Neural cell (in vitro differentiated cells): ENCODE measurements at regions not wholly inside any gene's neighbourhood (a gene's known extent, or its start where the extent isn't known, plus 50 kb on each side); places are given as distances from the start of the nearest gene placed in this dataset.

Experiments used
- H2AFZ ChIP-seq: fragments of 200-600, 300-800 bp; sonication (generic), shearing (Covaris generic); 2 replicates; pipeline ENCODE4 v1.6.0; 2014; ENCODE audit warnings: low read depth, mild to moderate bottlenecking, antibody characterized with exemption, low read length, moderate library complexity
- H3F3A ChIP-seq: fragments of 200-600 bp; shearing (Covaris generic); 2 replicates; pipeline ENCODE4 v1.6.1; 2016; ENCODE audit warnings: mild to moderate bottlenecking, moderate library complexity, mixed read lengths, antibody characterized with exemption, low read length; ENCODE audit not compliant: insufficient read depth, poor library complexity, severe bottlenecking
- H3K27ac ChIP-seq: fragments of 200-600, 300-800 bp; sonication (generic), shearing (Covaris generic); 2 replicates; pipeline ENCODE4 v1.5.1; 2014; ENCODE audit warnings: mild to moderate bottlenecking, low read length, moderate library complexity
- H3K27me3 ChIP-seq: fragments of 300-800, 200-600 bp; sonication (generic), shearing (Covaris generic); 2 replicates; pipeline ENCODE4 v1.6.0; 2014; ENCODE audit warnings: mild to moderate bottlenecking, low read depth, low read length, moderate library complexity; ENCODE audit not compliant: insufficient read depth
- H3K36me3 ChIP-seq: fragments of 300-800, 200-600 bp; sonication (generic), shearing (Covaris generic); 2 replicates; pipeline ENCODE4 v1.5.1; 2014; ENCODE audit warnings: mild to moderate bottlenecking, antibody characterized with exemption, low read length, moderate library complexity; ENCODE audit not compliant: insufficient read depth
- H3K4me2 ChIP-seq: fragments of 300-800, 200-600 bp; sonication (generic), shearing (Covaris generic); 2 replicates; pipeline ENCODE4 v1.6.0; 2014; ENCODE audit warnings: mild to moderate bottlenecking, low read length
- H3K4me3 ChIP-seq: fragments of 300-800, 200-600 bp; sonication (generic), shearing (Covaris generic); 2 replicates; pipeline ENCODE4 v1.5.1; 2014; ENCODE audit warnings: mild to moderate bottlenecking, low read length, moderate library complexity
- H3K79me2 ChIP-seq: fragments of 200-600 bp; shearing (Covaris generic); replicated peaks from 2 replicates; pipeline ENCODE4 v1.6.0; 2014; ENCODE audit warnings: mild to moderate bottlenecking, low read length, moderate library complexity; ENCODE audit not compliant: insufficient read depth
- H3K9ac ChIP-seq: fragments of 300-800, 200-600 bp; sonication (generic), shearing (Covaris generic); 2 replicates; pipeline ENCODE4 v1.6.1; 2016; ENCODE audit warnings: mild to moderate bottlenecking, low read length, mixed read lengths
- H3K9me2 ChIP-seq: fragments of 200-600 bp; shearing (Covaris generic); 2 replicates; pipeline ENCODE4 v1.6.1; 2016; ENCODE audit warnings: mild to moderate bottlenecking, low read length, mixed read lengths; ENCODE audit not compliant: insufficient read depth
- H3K9me3 ChIP-seq: fragments of 200-600, 300-800 bp; sonication (generic), shearing (Covaris generic); 2 replicates; pipeline ENCODE4 v1.6.1; 2016; ENCODE audit warnings: mild to moderate bottlenecking, mixed run types, low read length, moderate library complexity, mixed read lengths
- H4K20me1 ChIP-seq: fragments of 200-600 bp; shearing (Covaris generic); 2 replicates; pipeline ENCODE4 v1.6.1; 2016; ENCODE audit warnings: mild to moderate bottlenecking, mixed run types; ENCODE audit not compliant: insufficient read depth
- CTCF ChIP-seq: fragments of 450-650 bp; IDR thresholded peaks from 2 replicates; pipeline ENCODE4 v1.5.1; 2014; ENCODE audit warnings: antibody characterized with exemption, mild to moderate bottlenecking, moderate library complexity; ENCODE audit not compliant: poor library complexity, severe bottlenecking
- EP300 ChIP-seq: fragments of 450-650 bp; conservative IDR thresholded peaks from 2 replicates; pipeline ENCODE4 v1.6.1; 2014; ENCODE audit warnings: antibody characterized with exemption, mild to moderate bottlenecking, moderate library complexity; ENCODE audit not compliant: poor library complexity, severe bottlenecking
- EZH2 ChIP-seq: fragments of 200-600, 300-800 bp; shearing (Covaris generic), sonication (generic); IDR thresholded peaks from 2 replicates; pipeline ENCODE4 v1.6.1; 2014; ENCODE audit warnings: antibody characterized with exemption, low read length, borderline replicate concordance, mild to moderate bottlenecking; ENCODE audit not compliant: insufficient read depth, poor library complexity, severe bottlenecking
- MXI1 ChIP-seq: fragments of 450-650 bp; conservative IDR thresholded peaks from 2 replicates; pipeline ENCODE4 v1.6.1; 2014; ENCODE audit warnings: antibody characterized with exemption, mild to moderate bottlenecking; ENCODE audit not compliant: poor library complexity, severe bottlenecking
- POLR2AphosphoS5 ChIP-seq: IDR thresholded peaks from 2 replicates; pipeline ENCODE4 v1.6.1; 2012
- RAD21 ChIP-seq: fragments of 450-650 bp; conservative IDR thresholded peaks from 2 replicates; pipeline ENCODE4 v1.6.1; 2014; ENCODE audit warnings: antibody characterized with exemption, mild to moderate bottlenecking, moderate library complexity
- REST ChIP-seq: IDR thresholded peaks from 2 replicates; pipeline ENCODE4 v1.6.1; 2012; ENCODE audit warnings: borderline replicate concordance
- SMC3 ChIP-seq: fragments of 450-650 bp; conservative IDR thresholded peaks from 2 replicates; pipeline ENCODE4 v1.6.1; 2014; ENCODE audit warnings: antibody characterized with exemption, mild to moderate bottlenecking, moderate library complexity; ENCODE audit not compliant: poor library complexity
- TAF1 ChIP-seq: IDR thresholded peaks from 2 replicates; pipeline ENCODE4 v1.6.1; 2012; ENCODE audit warnings: low read depth

DNA sequence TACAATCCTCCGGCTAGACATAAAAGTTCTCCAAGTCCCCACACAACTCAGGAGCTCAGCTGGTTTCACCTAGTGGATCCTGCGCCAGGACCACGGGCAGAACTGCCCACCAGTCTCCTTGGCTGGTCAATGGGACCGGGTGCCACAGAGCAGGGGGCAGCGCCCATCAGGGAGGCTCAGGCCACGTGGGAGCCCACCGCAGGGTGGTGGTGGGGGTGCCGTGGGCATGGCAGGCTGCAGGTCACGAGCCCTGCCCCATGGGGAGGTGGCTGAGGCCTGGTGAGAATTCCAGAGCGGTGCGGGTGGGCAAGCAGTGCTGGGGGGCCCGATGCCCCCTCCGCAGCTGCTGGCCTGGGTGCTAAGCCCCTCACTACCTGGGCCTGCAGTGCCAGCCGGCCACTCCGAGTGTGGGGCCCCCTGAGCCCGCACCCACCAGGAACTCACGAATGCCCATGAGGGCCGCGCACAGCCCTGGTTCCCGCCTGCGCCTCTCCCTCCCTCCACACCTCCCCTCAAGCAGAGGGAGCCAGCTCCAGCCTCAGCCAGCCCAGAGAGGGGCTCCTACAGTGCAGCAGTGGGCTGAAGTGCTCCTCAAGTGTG, 1091.9 kb upstream of the TENM4 start:
- Histone ChIP-seq H3K4me3 (no peak overlapping the region), H3K9me2 (no peaks in the 10 kb centered on the region), H3K4me2 (no peak overlapping the region), H3K79me2 (no peaks in the 10 kb centered on the region), H3K27me3 (no peaks in the 10 kb centered on the region), H3K36me3 (no peaks in the 10 kb centered on the region), H4K20me1 (no peaks in the 10 kb centered on the region), H3F3A (no peaks in the 10 kb centered on the region), H3K9ac (no peak overlapping the region), H3K9me3 (no peaks in the 10 kb centered on the region), H2AFZ (no peak overlapping the region), H3K27ac (no peak overlapping the region)
- TF ChIP-seq EZH2 (no peak), SMC3 (no peak)

- H3K9me2 ChIP-seq, result no peaks in the 10 kb centered on the region
- H3K9me3 ChIP-seq, result no peaks in the 10 kb centered on the region
- no peak overlapping the region for H3K27ac ChIP-seq
- H3K9ac ChIP-seq, result no peak overlapping the region
- H3F3A ChIP-seq, result no peaks in the 10 kb centered on the region
- H3K36me3 ChIP-seq, result no peaks in the 10 kb centered on the region
- no peaks in the 10 kb centered on the region for H4K20me1 ChIP-seq
- H3K4me2 ChIP-seq, result no peak overlapping the region
- H3K27me3 ChIP-seq, result no peaks in the 10 kb centered on the region
- no peak for TF ChIP-seq TAF1
- no peak for TF ChIP-seq CTCF
- TF ChIP-seq EP300, result no peak
- no peak for TF ChIP-seq RAD21
- no peak for TF ChIP-seq POLR2AphosphoS5
- no peak for TF ChIP-seq SMC3
- no peak for TF ChIP-seq MXI1
- TF ChIP-seq REST, result no peak
- TF ChIP-seq EZH2, result no peak
- no peak overlapping the region for H2AFZ ChIP-seq
- no peaks in the 10 kb centered on the region for H3K79me2 ChIP-seq
- no peak overlapping the region for H3K4me3 ChIP-seq
These were observed 1088.9 kb upstream of the TENM4 start for GRCh38 chr11:80529726-80530125.
